IPS DF 6.9 (cell line): ENCODE measurements at regions not wholly inside any gene's neighbourhood (a gene's known extent, or its start where the extent isn't known, plus 50 kb on each side); places are given as distances from the start of the nearest gene placed in this dataset.
A peak's percentile ranks its signal among the peaks of the same experiment; 100 is the strongest.

Experiments
- DNase-seq: peaks from one replicate; pipeline ENCODE4 v3.0.0-alpha.2; 2013; ENCODE audit warnings: low read depth, low spot score
- H3K27ac ChIP-seq: one replicate; pipeline ENCODE4 v1.5.1; 2013; ENCODE audit warnings: low read length, control low read depth
- H3K27me3 ChIP-seq: 2 replicates; pipeline ENCODE4 v1.6.1; 2013; ENCODE audit warnings: mild to moderate bottlenecking, low read length; ENCODE audit not compliant: control insufficient read depth, insufficient read depth
- H3K36me3 ChIP-seq: 2 replicates; pipeline ENCODE4 v1.6.1; 2013; ENCODE audit warnings: low read length; ENCODE audit not compliant: control insufficient read depth, insufficient read depth
- H3K4me1 ChIP-seq: 2 replicates; pipeline ENCODE4 v1.6.1; 2013; ENCODE audit warnings: low read length; ENCODE audit not compliant: control insufficient read depth, insufficient read depth
- H3K4me3 ChIP-seq: 2 replicates; pipeline ENCODE4 v1.5.1; 2013; ENCODE audit warnings: mild to moderate bottlenecking, low read length
- H3K9me3 ChIP-seq: 2 replicates; pipeline ENCODE4 v1.6.1; 2013; ENCODE audit warnings: low read length, inconsistent platforms; ENCODE audit not compliant: control insufficient read depth, insufficient read depth
- WGBS: extraction: QIAGEN DNeasy Blood & Tissue Kit; methylation state at CpG from one replicate; pipeline ENCODE4 v1.1.7; 2013; ENCODE audit warnings: mixed read lengths, missing lambda C conversion rate; ENCODE audit not compliant: insufficient read length, insufficient coverage; 5-methylcytosine and 5-hydroxymethylcytosine counted together

DNA sequence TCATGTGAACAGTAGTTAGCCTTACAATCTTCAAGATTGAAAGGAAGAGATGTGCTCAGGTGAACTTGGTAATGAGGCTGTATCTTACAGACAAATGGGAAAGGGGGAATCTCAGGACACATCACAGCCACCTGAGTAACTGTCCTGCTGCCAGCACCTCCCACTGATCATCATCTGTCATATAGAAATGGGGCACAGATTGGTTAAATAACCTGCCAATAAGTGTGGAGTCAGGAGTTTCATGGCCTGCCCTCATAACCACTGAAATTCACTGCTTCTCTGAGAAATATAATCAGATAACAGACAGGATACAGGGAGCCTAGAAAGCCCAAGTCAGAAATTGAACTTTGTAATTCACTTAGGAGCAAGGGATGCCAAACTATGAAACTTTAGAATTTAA is 64.9 kb upstream of the TAS2R16 start:
- Histone ChIP-seq H3K4me3 (no peak overlapping the region), H3K36me3 (no peaks in the 10 kb centered on the region), H3K9me3 (no peaks in the 10 kb centered on the region), H3K27me3 (no peaks in the 10 kb centered on the region), H3K27ac (no peak overlapping the region), H3K4me1 (no peaks in the 10 kb centered on the region)
- DNase-seq: no peak

- DNase-seq: no peak
- H3K9me3 ChIP-seq: no peaks in the 10 kb centered on the region
- H3K4me1 ChIP-seq: no peaks in the 10 kb centered on the region
- no peak overlapping the region for H3K27ac ChIP-seq
- H3K36me3 ChIP-seq: no peaks in the 10 kb centered on the region
- no peak overlapping the region for H3K4me3 ChIP-seq
- no peaks in the 10 kb centered on the region for H3K27me3 ChIP-seq
These were observed 62.4 kb upstream of the TAS2R16 start for GRCh38 chr7:123057911-123058310.

GRCh38 chr7:123054357-123055133 is 59.0 kb upstream of the TAS2R16 start:
- H3K9me3 ChIP-seq: no peaks in the 10 kb centered on the region
- H3K27ac ChIP-seq: no peak overlapping the region
- peak; percentile 22 for DNase-seq
- WGBS: no CpG with 5 or more reads among the region's 5 CpGs
- H3K36me3 ChIP-seq: no peaks in the 10 kb centered on the region
- no peaks in the 10 kb centered on the region for H3K27me3 ChIP-seq
- H3K4me3 ChIP-seq: no peak overlapping the region
- no peaks in the 10 kb centered on the region for H3K4me1 ChIP-seq

DNA sequence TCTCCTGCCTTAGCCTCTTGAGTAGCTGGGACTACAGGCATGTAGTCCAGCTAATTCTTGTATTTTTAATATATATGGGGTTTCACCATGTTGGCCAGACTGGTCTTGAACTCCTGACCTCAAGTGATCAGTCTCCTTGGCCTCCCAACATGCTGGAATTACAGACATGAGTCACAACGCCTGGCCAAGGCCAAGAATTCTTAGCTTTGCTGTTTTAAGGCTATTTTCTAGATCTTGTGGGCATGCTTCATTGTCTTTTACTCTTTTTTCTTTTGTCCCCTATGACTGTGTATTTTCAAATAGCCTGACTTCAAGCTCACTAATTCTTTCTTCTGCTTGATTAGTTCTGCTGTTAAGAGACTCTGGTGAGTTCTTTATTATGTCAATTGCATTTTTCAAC is 56.4 kb upstream of the TAS2R16 start:
- no CpG with 5 or more reads among the region's 1 CpG for WGBS
- DNase-seq: no peak
- Histone ChIP-seq H3K9me3 (no peaks in the 10 kb centered on the region), H3K27ac (no peak overlapping the region), H3K36me3 (no peaks in the 10 kb centered on the region), H3K27me3 (no peaks in the 10 kb centered on the region), H3K4me1 (no peaks in the 10 kb centered on the region), H3K4me3 (no peak overlapping the region)

DNA sequence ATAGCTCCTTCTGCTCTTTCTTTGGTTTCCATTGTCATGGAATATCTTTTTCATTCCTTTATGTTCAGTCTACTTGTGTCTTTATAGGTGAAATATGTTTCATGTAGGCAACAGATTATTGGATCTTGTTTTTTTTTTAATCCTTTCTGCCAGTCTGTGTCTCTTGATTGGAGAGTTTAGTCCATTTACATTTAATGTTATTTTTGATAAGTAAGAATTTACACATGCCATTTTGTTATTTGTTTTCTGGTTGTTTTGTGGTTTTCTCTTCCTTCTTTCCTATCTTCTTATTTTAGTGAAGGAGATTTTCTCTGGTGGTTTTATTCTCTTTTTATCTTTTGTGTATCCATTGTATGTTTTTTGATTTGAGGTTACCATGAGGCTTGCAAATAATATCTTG is 52.5 kb upstream of the TAS2R16 start:
- Histone ChIP-seq H3K27ac (no peak overlapping the region), H3K4me1 (no peaks in the 10 kb centered on the region), H3K9me3 (no peaks in the 10 kb centered on the region), H3K27me3 (no peaks in the 10 kb centered on the region), H3K36me3 (no peaks in the 10 kb centered on the region), H3K4me3 (no peak overlapping the region)
- no peak for DNase-seq
